ENCODE measurements at regions not wholly inside any gene's neighbourhood (a gene's known extent, or its start where the extent isn't known, plus 50 kb on each side); places are given as distances from the start of the nearest gene placed in this dataset.

DNA sequence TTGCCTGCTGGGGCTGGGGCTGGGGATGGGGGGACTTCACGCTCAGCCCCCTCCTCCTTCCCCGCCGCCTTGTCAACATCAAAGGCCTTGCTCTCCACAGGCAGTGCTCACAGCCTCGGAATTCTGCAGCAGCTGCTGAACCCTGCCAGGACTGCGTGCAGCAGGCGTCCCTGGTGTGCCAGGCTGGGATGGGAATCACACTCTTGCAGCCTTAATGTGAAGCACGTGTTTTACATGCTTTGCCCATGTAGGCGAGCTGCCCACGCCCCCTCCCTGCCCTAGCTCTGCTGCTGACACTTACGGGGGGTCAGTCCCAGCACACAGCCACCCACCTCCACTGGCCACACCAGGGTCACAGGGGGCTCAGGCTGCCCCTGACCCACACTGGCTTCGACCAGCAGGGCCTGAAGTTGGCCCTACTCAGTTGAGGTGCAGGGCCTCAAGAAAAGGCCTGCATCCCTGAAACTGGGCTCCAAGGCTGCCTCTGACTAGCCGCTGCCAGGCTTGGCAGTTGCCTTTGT lies 276.2 kb upstream of the RTL1 start:
- no peak for DNase-seq (ENCODE audit: low spot score)

GRCh38 chr14:101181446-101182313 lies 278.2 kb upstream of the RTL1 start:
- no peak for DNase-seq (ENCODE audit: low spot score)

- DNase-seq (ENCODE audit: low spot score): no peak
Observed at GRCh38 chr14:101182476-101182875, 279.0 kb upstream of the RTL1 start.

DNA sequence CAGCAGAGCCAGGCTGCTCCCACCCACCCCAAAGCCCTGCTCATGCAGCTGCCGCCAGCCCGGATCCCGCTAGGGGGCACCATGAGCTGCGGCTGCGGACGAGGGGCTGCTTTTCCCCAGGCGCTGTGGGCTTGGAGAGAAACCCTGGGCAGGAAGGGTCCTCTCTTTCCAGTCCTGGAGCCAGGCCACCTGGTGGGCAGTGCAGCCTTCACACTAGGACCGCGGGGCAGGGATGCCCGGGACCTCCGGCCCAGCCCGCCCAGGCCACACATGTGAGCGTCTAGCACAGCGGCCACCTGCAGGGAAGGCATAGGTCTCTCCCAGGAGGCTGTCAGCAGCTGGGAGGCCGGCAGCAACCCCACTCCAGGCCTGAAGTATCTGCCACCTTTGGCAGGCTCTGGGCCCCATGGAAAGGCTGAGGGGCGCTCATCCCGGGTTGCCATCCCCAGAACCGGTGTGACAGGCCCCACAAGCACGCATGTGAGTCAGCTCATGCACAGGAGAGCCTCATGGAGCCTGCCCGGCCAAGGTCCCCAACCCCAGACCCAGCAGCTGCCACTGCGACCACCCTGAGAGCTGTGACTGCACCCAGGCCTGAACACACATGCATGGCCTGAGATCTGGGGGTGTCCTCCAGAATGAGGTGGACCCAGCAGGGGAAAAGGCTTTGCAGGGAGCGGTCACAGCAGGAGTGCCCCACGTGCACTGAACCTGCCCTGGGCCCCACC lies 280.0 kb upstream of the RTL1 start:
- no peak for DNase-seq (ENCODE audit: low spot score)

GRCh38 chr14:101184104-101184455 lies 280.6 kb upstream of the RTL1 start:
- DNase-seq (ENCODE audit: low spot score): no peak

GRCh38 chr14:101184572-101184971 lies 281.1 kb upstream of the RTL1 start:
- no peak for DNase-seq (ENCODE audit: low spot score)

DNA sequence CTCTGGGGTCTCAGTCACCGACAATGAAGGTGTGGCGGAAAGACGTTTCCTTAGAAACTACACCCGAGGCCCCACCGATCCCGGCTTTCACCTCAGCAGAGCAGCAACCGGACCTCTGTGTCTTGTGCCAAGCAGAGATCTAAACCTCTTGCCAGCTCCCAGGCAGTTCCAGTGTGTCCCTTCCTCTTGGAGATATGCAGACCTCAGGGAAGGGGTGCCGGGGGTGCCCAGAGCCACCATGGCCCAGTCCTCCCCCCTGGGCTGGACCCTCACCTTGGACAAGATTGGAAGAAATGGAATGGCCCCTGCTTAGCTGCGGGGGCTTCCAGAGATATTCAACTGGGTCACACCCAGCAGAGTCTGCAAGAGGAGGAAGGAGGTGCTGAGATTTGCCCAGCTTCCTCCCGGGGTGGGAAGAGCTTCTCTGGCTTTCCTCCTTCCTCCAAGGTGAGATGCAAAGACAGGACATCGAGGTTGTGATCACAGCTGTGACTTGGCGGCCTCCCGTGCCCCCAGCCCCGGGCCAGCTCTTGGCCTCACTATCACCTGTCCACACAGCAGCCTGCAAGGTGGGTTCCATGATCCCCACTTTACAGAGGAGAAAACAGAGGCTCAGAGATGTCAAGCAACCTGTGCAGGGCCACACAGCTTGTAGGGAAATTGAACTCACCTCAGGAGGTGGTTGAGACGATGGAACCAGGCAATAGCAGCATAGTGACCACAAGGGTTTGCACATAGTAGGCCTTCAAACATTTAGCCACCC lies 281.7 kb upstream of the RTL1 start:
- no peak for DNase-seq (ENCODE audit: low spot score)

DNA sequence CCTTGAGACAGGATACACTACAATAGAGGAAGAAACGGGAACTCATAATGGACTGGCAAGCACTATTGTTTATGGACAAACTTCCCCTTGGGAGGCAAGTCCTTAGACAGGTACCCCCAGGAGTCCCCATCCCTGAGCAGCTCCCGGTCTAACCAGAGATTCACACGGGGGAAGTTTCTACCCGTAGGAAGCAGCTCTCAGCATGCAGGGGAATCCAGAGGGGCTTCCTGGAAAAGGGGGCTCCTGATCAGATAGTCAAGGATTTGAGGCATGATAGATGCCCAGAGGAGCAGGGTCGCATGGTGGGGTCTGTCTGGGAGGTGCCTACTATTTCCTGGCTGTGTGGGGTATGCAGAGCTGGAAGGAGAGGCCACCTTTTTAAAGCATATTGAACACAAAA lies 282.4 kb upstream of the RTL1 start:
- no peak for DNase-seq (ENCODE audit: low spot score)

DNA sequence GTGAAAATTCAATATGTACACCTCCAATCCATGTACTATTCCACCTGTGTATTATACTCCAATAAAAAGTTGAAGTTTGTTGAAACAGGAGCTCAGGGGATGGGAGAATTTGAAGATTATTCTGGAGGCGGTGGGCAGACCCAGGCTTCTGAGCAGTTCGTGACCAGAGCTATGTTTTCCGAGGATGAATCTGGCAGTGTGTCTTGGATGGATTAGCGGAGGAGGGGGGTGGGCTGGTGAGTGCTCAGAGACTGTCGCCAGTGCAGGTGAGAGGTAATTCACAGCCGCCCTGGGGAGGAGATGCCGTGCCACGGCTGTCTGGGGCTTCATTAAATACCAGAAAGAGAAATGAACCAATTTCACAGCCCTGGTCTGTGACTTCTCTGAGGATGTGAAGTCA lies 283.0 kb upstream of the RTL1 start:
- no peak for DNase-seq (ENCODE audit: low spot score)

GRCh38 chr14:101186992-101187815 lies 283.7 kb upstream of the RTL1 start:
- DNase-seq (ENCODE audit: low spot score): no peak

DNA sequence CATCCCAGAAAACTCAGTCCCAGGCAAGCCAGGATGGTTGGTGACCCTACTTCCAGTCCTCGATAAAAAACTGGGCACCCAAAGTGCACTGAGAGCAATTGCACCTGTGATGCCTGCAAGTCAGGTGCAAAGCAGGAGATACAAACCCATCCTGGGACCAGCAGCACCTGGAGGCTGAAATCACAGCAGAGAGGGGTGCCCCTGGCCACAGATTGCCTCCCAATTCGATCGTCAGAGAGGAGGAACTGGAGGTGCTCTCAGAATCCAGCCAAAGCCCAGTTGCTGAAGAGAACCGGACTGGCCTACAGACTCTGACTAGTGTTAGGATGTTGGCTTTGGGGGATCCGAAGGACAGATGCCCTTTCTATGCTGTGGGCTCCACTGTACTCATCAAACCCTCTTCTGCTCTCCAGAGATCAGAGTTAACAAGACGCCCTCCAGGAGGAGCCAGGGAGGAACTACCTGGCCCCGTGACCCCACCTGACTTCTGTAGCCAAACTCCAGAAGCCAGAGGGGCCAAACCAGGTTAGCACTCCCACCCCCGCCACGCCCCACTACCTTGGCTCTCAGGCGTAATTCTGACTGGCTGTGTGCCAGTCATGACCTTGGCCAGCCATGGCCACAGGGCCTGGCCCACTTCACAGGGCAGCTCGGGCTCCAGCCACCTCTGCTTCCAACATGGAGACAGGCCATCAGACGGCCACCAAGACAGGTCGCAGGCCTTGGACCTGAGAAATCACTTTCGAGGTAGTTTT lies 284.5 kb upstream of the RTL1 start:
- DNase-seq (ENCODE audit: low spot score): no peak

- no peak for DNase-seq (ENCODE audit: low spot score)
Observed at GRCh38 chr14:101188571-101188915, 285.0 kb upstream of the RTL1 start.

DNA sequence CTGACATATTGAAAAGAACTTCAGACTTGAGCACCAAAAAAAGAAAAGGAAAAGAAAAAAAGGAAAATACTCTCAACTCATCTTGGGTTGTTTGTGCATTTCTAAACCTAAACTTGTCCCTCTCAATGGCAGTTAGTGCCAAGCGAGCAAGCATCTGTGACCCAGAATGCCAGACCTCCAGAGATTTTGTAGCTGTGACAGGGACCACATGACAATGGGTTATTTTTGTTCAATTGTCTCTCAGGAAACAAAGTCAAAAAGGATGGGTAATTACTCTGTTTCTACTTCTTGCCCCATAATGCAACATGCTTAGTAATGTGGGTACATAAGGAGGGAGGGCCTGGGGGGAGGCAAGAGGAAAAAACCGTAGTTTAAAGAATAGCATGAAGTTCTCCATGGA lies 285.7 kb upstream of the RTL1 start:
- DNase-seq (ENCODE audit: low spot score): no peak

DNA sequence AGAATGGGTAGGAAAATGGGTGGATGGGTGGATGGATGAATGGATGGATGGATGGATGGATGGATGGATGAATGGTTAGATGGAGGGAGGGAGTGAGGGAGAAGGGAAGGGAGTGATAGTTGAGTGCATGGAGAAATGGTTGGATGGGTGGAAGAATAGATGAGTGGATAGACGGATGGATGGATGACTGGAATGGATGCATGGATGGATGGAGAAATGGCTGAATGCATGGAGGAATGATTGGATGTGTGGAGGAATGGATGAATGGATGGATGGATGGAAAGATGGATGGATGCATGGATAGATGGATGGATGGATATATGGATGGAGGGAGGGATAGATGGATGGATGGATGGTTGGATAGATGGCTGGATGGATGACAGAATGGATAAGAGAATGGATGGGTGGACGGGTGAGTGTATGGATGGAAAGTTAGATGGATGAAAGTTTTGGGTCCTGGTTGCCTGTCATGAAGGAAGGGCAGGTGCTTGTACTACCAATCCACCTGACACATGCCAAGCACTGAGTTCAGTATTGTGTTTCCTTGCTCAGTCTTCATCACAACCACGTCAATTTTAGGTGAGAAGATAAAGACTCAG lies 286.5 kb upstream of the RTL1 start:
- no peak for DNase-seq (ENCODE audit: low spot score)

DNA sequence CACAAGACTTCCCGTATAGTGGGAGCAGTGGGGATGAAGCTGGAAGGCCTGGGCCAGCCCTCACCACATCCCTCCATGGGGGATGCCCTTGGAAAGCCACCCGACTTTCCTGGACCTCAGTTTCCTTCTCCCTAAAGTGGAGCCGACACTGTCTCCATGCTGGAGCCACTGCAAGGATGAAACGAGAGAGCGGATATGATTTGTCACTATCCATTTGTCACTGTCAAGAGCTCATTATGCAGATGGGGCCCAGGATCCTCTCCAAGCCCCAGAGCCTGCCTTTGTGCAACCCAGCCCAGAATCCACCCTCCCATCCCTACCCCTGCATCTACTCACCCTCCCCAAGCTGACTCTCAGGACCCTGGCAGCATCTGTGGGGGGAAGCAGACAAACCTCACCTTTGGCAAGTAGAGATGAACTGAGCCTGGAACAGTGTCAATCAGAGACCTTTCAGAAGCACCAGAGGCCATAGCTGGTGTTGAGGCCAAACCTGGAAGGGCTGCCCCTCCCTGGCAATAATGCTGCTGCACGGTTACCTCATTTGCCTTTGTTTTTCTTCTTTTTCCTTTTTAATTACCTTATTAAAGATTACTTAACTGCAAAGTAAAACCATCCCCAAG lies 287.7 kb upstream of the RTL1 start:
- no peak for DNase-seq (ENCODE audit: low spot score)

DNA sequence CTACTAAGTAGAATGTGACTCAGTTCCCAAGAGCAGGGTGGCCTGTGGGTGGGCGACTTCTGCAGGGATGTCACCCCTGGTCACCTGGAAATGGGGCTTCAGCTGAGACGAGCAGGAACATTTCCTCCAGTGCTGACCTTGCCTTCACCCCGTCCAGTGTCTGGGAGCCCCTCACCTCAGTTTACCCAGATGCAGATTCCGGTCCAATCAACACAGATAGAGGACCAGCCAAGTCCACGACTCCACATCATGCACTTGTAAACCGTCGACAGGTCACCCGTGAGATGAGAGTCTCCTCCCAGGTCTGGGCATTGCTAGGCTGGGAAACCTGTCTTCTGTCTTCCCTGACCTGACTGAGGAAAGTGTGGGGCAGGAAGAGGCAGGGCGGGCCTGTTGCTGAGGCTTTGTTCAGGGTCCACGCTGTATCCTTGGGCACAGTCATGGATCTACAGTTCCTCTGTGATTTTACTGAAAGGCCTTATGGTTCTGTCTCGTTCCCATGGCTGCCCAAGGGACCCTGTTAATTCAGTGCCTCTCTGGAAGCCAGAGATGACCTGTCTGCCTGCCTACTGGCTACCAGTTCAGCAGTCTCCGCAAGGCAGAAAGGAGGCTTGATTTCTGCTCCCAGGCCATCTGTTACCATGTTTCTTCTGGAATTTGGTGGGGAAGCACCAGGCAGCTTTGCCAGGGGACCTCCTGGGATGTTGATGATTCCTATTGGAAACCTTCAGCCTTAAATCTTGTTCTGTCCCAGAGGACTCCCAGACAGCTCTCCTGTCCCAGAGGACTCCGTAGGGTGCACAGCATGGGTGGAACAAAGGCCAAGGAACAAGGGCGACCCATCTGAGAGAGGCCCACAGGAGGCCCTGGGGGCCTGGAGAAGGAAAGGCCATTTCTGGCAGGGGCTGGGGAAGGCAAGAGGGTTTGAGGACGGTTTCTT lies 288.5 kb upstream of the RTL1 start:
- DNase-seq (ENCODE audit: low spot score): no peak

GRCh38 chr14:101192661-101193000 lies 289.1 kb upstream of the RTL1 start:
- no peak for DNase-seq (ENCODE audit: low spot score)

- no peak for DNase-seq (ENCODE audit: low spot score)
Observed at GRCh38 chr14:101193106-101193844, 289.8 kb upstream of the RTL1 start.

All from COLO829 (cell line).